ENCODE measurements at regions not wholly inside any gene's neighbourhood (a gene's known extent, or its start where the extent isn't known, plus 50 kb on each side); places are given as distances from the start of the nearest gene placed in this dataset.

GRCh38 chr2:223199531-223200515, 147.8 kb downstream of the KCNE4 start:
- Mint-ChIP-seq H3K27me3 (ENCODE audit: low read depth) (no peaks in the 10 kb centered on the region), H3K36me3 (ENCODE audit: low read depth) (no peaks in the 10 kb centered on the region), H3K4me1 (no peaks in the 10 kb centered on the region), H3K27ac (no peak overlapping the region), H3K9me3 (peaks cover 6% of the 10 kb centered on the region), H3K4me3 (no peak overlapping the region)
- TF ChIP-seq CTCF (IDR thresholded peaks at IDR 0.05; ENCODE audit: unreplicated experiment in 3 of 3): no peak

- Mint-ChIP-seq H3K36me3 (ENCODE audit: low read depth) (no peaks in the 10 kb centered on the region), H3K27ac (no peak overlapping the region), H3K27me3 (ENCODE audit: low read depth) (no peaks in the 10 kb centered on the region), H3K9me3 (peaks cover 23% of the 10 kb centered on the region), H3K4me3 (no peak overlapping the region), H3K4me1 (no peaks in the 10 kb centered on the region)
- no peak for TF ChIP-seq CTCF (IDR thresholded peaks at IDR 0.05; ENCODE audit: unreplicated experiment in 3 of 3)
Observed at GRCh38 chr2:223203971-223204929, 152.3 kb downstream of the KCNE4 start.

- H3K4me3 Mint-ChIP-seq: no peak overlapping the region
- peaks cover 10% of the 10 kb centered on the region for H3K4me1 Mint-ChIP-seq
- peaks cover 35% of the 10 kb centered on the region for H3K9me3 Mint-ChIP-seq
- no peak overlapping the region for H3K27ac Mint-ChIP-seq
- no peak for TF ChIP-seq CTCF (IDR thresholded peaks at IDR 0.05; ENCODE audit: unreplicated experiment in 3 of 3)
- H3K36me3 Mint-ChIP-seq (ENCODE audit: low read depth): no peaks in the 10 kb centered on the region
- H3K27me3 Mint-ChIP-seq (ENCODE audit: low read depth): no peaks in the 10 kb centered on the region
Observed at GRCh38 chr2:223210489-223210888, 158.5 kb downstream of the KCNE4 start.

GRCh38 chr2:223214394-223215253, 162.6 kb downstream of the KCNE4 start:
- H3K4me1 Mint-ChIP-seq: peaks cover 20% of the 10 kb centered on the region
- no peaks in the 10 kb centered on the region for H3K36me3 Mint-ChIP-seq (ENCODE audit: low read depth)
- no peak overlapping the region for H3K4me3 Mint-ChIP-seq
- no peaks in the 10 kb centered on the region for H3K27me3 Mint-ChIP-seq (ENCODE audit: low read depth)
- H3K9me3 Mint-ChIP-seq: peaks cover 11% of the 10 kb centered on the region
- TF ChIP-seq CTCF (IDR thresholded peaks at IDR 0.05; ENCODE audit: unreplicated experiment in 3 of 3): no peak
- H3K27ac Mint-ChIP-seq: peak overlapping the region in 2 of 3 experiments; percentile 13 to 58

- peak overlapping the region; percentile 13 to 58 (median 14) for H3K27ac Mint-ChIP-seq
- peaks cover 20% of the 10 kb centered on the region for H3K4me1 Mint-ChIP-seq
- no peaks in the 10 kb centered on the region for H3K36me3 Mint-ChIP-seq (ENCODE audit: low read depth)
- no peak for TF ChIP-seq CTCF (IDR thresholded peaks at IDR 0.05; ENCODE audit: unreplicated experiment in 3 of 3)
- peak overlapping the region in 1 of 3 experiments; percentile 18 for H3K4me3 Mint-ChIP-seq
- no peaks in the 10 kb centered on the region for H3K27me3 Mint-ChIP-seq (ENCODE audit: low read depth)
- H3K9me3 Mint-ChIP-seq: peaks cover 6% of the 10 kb centered on the region
Observed at GRCh38 chr2:223215254-223215516, 163.2 kb downstream of the KCNE4 start.

All from nephron (organoid).